HG02884 (cell line): ENCODE measurements at regions not wholly inside any gene's neighbourhood (a gene's known extent, or its start where the extent isn't known, plus 50 kb on each side); places are given as distances from the start of the nearest gene placed in this dataset.
"Not testable (repeated sequence)": the region's sequence is repeated elsewhere in the genome, so short reads cannot be mapped to it uniquely, and the experiment has no call there.

ENCODE experiments used
- ATAC-seq: cut with Tn5 transposase; IDR thresholded peaks from one replicate; pipeline ENCODE4 v1.9.1; 2021; ENCODE audit warnings: mild to moderate bottlenecking, moderate library complexity; ENCODE audit not compliant: unreplicated experiment

GRCh38 chr11:92035488-92035887 is 189.1 kb upstream of the FAT3 start:
- ATAC-seq = no peak

- ATAC-seq = not testable (repeated sequence)
Measured at GRCh38 chr11:92027136-92027535, 197.5 kb upstream of the FAT3 start.

GRCh38 chr11:92026664-92027063 is 198.0 kb upstream of the FAT3 start:
- no peak for ATAC-seq

- no peak for ATAC-seq
Measured at GRCh38 chr11:92024788-92025187, 199.8 kb upstream of the FAT3 start.

- ATAC-seq = no peak
Measured at GRCh38 chr11:92022499-92022898, 202.1 kb upstream of the FAT3 start.

GRCh38 chr11:92018332-92018731 is 206.3 kb upstream of the FAT3 start:
- no peak for ATAC-seq

GRCh38 chr11:92008249-92008648 is 216.4 kb upstream of the FAT3 start:
- ATAC-seq = no peak

GRCh38 chr11:92002568-92002967 is 222.1 kb upstream of the FAT3 start:
- no peak for ATAC-seq

- no peak for ATAC-seq
Measured at GRCh38 chr11:91998481-91998880, 226.1 kb upstream of the FAT3 start.

- no peak for ATAC-seq
Measured at GRCh38 chr11:91997226-91997625, 227.4 kb upstream of the FAT3 start.

GRCh38 chr11:91996526-91996925 is 228.1 kb upstream of the FAT3 start:
- no peak for ATAC-seq

- ATAC-seq = not testable (repeated sequence)
Measured at GRCh38 chr11:91988443-91988842, 236.2 kb upstream of the FAT3 start.

- no peak for ATAC-seq
Measured at GRCh38 chr11:91986218-91986617, 238.4 kb upstream of the FAT3 start.

- ATAC-seq = no peak
Measured at GRCh38 chr11:91984033-91984584, 240.5 kb upstream of the FAT3 start.

- ATAC-seq = no peak
Measured at GRCh38 chr11:91981995-91982394, 242.6 kb upstream of the FAT3 start.

- ATAC-seq = no peak
Measured at GRCh38 chr11:91979775-91980174, 244.8 kb upstream of the FAT3 start.

- ATAC-seq = no peak
Measured at GRCh38 chr11:91978747-91979146, 245.9 kb upstream of the FAT3 start.

GRCh38 chr11:91972665-91973266 is 251.9 kb upstream of the FAT3 start:
- ATAC-seq = no peak

GRCh38 chr11:91970624-91971023 is 254.0 kb upstream of the FAT3 start:
- no peak for ATAC-seq

GRCh38 chr11:91969486-91969885 is 255.1 kb upstream of the FAT3 start:
- ATAC-seq = no peak

- no peak for ATAC-seq
Measured at GRCh38 chr11:91967691-91968045, 256.9 kb upstream of the FAT3 start.

- ATAC-seq = no peak
Measured at GRCh38 chr11:91967026-91967690, 257.5 kb upstream of the FAT3 start.

- ATAC-seq = no peak
Measured at GRCh38 chr11:91966368-91966767, 258.2 kb upstream of the FAT3 start.
